ENCODE measurements at regions not wholly inside any gene's neighbourhood (a gene's known extent, or its start where the extent isn't known, plus 50 kb on each side); places are given as distances from the start of the nearest gene placed in this dataset.
"Not testable (repeated sequence)": the region's sequence is repeated elsewhere in the genome, so short reads cannot be mapped to it uniquely, and the experiment has no call there.

- TF ChIP-seq CTCF (IDR thresholded peaks at IDR 0.05; ENCODE audit: borderline replicate concordance, insufficient read depth, low read depth, low read length) = no peak
- H3K4me3 ChIP-seq (ENCODE audit: low read depth, low read length) = no peak overlapping the region
Observed at GRCh38 chr1:194437135-194437534, 1250.7 kb upstream of the B3GALT2 start.

- no peak for TF ChIP-seq CTCF (IDR thresholded peaks at IDR 0.05; ENCODE audit: borderline replicate concordance, insufficient read depth, low read depth, low read length)
Observed at GRCh38 chr1:194431121-194431520, 1244.7 kb upstream of the B3GALT2 start.

GRCh38 chr1:194420706-194421105 lies 1234.3 kb upstream of the B3GALT2 start:
- TF ChIP-seq CTCF (IDR thresholded peaks at IDR 0.05; ENCODE audit: borderline replicate concordance, insufficient read depth, low read depth, low read length) = no peak
- no peak overlapping the region for H3K4me3 ChIP-seq (ENCODE audit: low read depth, low read length)

More at GRCh38 chr1:194431121-194431520, 1244.7 kb upstream of the B3GALT2 start:
- no peak overlapping the region for H3K4me3 ChIP-seq (ENCODE audit: low read depth, low read length)

- H3K4me3 ChIP-seq (ENCODE audit: low read depth, low read length) = no peak overlapping the region
- TF ChIP-seq CTCF (IDR thresholded peaks at IDR 0.05; ENCODE audit: borderline replicate concordance, insufficient read depth, low read depth, low read length) = no peak
Observed at GRCh38 chr1:194419721-194420120, 1233.3 kb upstream of the B3GALT2 start.

- H3K4me3 ChIP-seq (ENCODE audit: low read depth, low read length) = no peak overlapping the region
- TF ChIP-seq CTCF (IDR thresholded peaks at IDR 0.05; ENCODE audit: borderline replicate concordance, insufficient read depth, low read depth, low read length) = no peak
Observed at GRCh38 chr1:194410756-194411155, 1224.3 kb upstream of the B3GALT2 start.

GRCh38 chr1:194407238-194407637 lies 1220.8 kb upstream of the B3GALT2 start:
- not testable (repeated sequence) for H3K4me3 ChIP-seq (ENCODE audit: low read depth, low read length)

- no peak overlapping the region for H3K4me3 ChIP-seq (ENCODE audit: low read depth, low read length)
- TF ChIP-seq CTCF (IDR thresholded peaks at IDR 0.05; ENCODE audit: borderline replicate concordance, insufficient read depth, low read depth, low read length) = no peak
Observed at GRCh38 chr1:194394676-194395075, 1208.3 kb upstream of the B3GALT2 start.

- TF ChIP-seq CTCF (IDR thresholded peaks at IDR 0.05; ENCODE audit: borderline replicate concordance, insufficient read depth, low read depth, low read length) = no peak
- no peak overlapping the region for H3K4me3 ChIP-seq (ENCODE audit: low read depth, low read length)
Observed at GRCh38 chr1:194387531-194387930, 1201.1 kb upstream of the B3GALT2 start.

All from GM12875 (cell line).